Endodermal cell (in vitro differentiated cells): ENCODE measurements at regions not wholly inside any gene's neighbourhood (a gene's known extent, or its start where the extent isn't known, plus 50 kb on each side); places are given as distances from the start of the nearest gene placed in this dataset.

Experiments used
- DNase-seq: peaks from one replicate; pipeline ENCODE4 v3.0.0-alpha.2; 2017
- H3K27ac ChIP-seq: 2 replicates; pipeline ENCODE4 v1.5.1; 2013; ENCODE audit warnings: mild to moderate bottlenecking, low read depth, low read length, moderate library complexity
- H3K27me3 ChIP-seq: 2 replicates; pipeline ENCODE4 v1.6.1; 2013; ENCODE audit warnings: mild to moderate bottlenecking, low read length, moderate library complexity; ENCODE audit not compliant: insufficient read depth, control insufficient read depth, poor library complexity, severe bottlenecking
- H3K36me3 ChIP-seq: 2 replicates; pipeline ENCODE4 v1.7.0; 2013; ENCODE audit warnings: mild to moderate bottlenecking, low read length, moderate library complexity; ENCODE audit not compliant: control insufficient read depth, insufficient read depth
- H3K4me1 ChIP-seq: one replicate; pipeline ENCODE4 v1.7.0; 2013; ENCODE audit warnings: low read length; ENCODE audit not compliant: control insufficient read depth, insufficient read depth
- H3K4me3 ChIP-seq: 2 replicates; pipeline ENCODE4 v1.5.1; 2013; ENCODE audit warnings: mild to moderate bottlenecking, low read length, moderate library complexity
- H3K9ac ChIP-seq: 2 replicates; pipeline ENCODE4 v1.6.1; 2013; ENCODE audit warnings: mild to moderate bottlenecking, low read length, moderate library complexity; ENCODE audit not compliant: poor library complexity, severe bottlenecking; ENCODE audit errors: extremely low read depth
- H3K9me3 ChIP-seq: 2 replicates; pipeline ENCODE4 v1.6.1; 2013; ENCODE audit warnings: mild to moderate bottlenecking, low read length, moderate library complexity; ENCODE audit not compliant: control insufficient read depth
- H3K27ac Mint-ChIP-seq: 2 replicates; pipeline ENCODE4 v1.8.0; 2020; ENCODE audit warnings: mixed read lengths
- H3K27me3 Mint-ChIP-seq: 2 replicates; pipeline ENCODE4 v1.8.0; 2021; ENCODE audit warnings: mild to moderate bottlenecking, mixed read lengths; ENCODE audit not compliant: insufficient read depth
- H3K36me3 Mint-ChIP-seq: 2 replicates; pipeline ENCODE4 v1.8.0; 2020; ENCODE audit warnings: low read depth, mixed read lengths
- H3K4me1 Mint-ChIP-seq: 2 replicates; pipeline ENCODE4 v1.8.0; 2020; ENCODE audit warnings: mixed read lengths
- H3K4me3 Mint-ChIP-seq: 2 replicates; pipeline ENCODE4 v1.8.0; 2020; ENCODE audit warnings: mild to moderate bottlenecking, moderate library complexity, mixed read lengths
- H3K9me3 Mint-ChIP-seq: 2 replicates; pipeline ENCODE4 v1.8.0; 2020; ENCODE audit warnings: mild to moderate bottlenecking, mixed read lengths
- CTCF ChIP-seq: fragments of 200-600 bp; sonication (generic); conservative IDR thresholded peaks from 2 replicates; pipeline ENCODE4 v1.5.0; 2021; ENCODE audit warnings: antibody characterized with exemption, mild to moderate bottlenecking
- WGBS, 2 experiments: methylation state at CpG; one replicate each; pipeline versions ENCODE4 v1.1.5 to v1.1.7; 2013; ENCODE audit warnings: missing lambda C conversion rate in 2 of 2, mixed read lengths in 1 of 2; ENCODE audit not compliant: insufficient coverage in 1 of 2, insufficient read length in 1 of 2; 5-methylcytosine and 5-hydroxymethylcytosine counted together

- no peak overlapping the region for H3K4me3 ChIP-seq
- peaks cover 32% of the 10 kb centered on the region for H3K36me3 Mint-ChIP-seq
- no peaks in the 10 kb centered on the region for H3K27me3 ChIP-seq
- no peak for DNase-seq
- peaks cover 21% of the 10 kb centered on the region for H3K9me3 Mint-ChIP-seq
- H3K27ac ChIP-seq, result no peak overlapping the region
- H3K36me3 ChIP-seq, result peaks cover 35% of the 10 kb centered on the region
- no peak for TF ChIP-seq CTCF
- H3K9me3 ChIP-seq, result peaks cover 21% of the 10 kb centered on the region
- peaks cover 8% of the 10 kb centered on the region for H3K4me1 ChIP-seq
- no peak overlapping the region for H3K9ac ChIP-seq
- H3K27ac Mint-ChIP-seq, result no peak overlapping the region
- peaks cover 21% of the 10 kb centered on the region for H3K4me1 Mint-ChIP-seq
- no peaks in the 10 kb centered on the region for H3K27me3 Mint-ChIP-seq
- H3K4me3 Mint-ChIP-seq, result no peak overlapping the region
Measured at GRCh38 chr11:88036701-88037100, 138.5 kb downstream of the RAB38 start.

- no peak for TF ChIP-seq CTCF
- H3K36me3 Mint-ChIP-seq, result peaks cover 29% of the 10 kb centered on the region
- H3K36me3 ChIP-seq, result peaks cover 23% of the 10 kb centered on the region
- H3K27ac ChIP-seq, result no peak overlapping the region
- H3K4me1 ChIP-seq, result peaks cover 4% of the 10 kb centered on the region
- peaks cover 24% of the 10 kb centered on the region for H3K9me3 Mint-ChIP-seq
- DNase-seq, result no peak
- H3K27me3 Mint-ChIP-seq, result no peaks in the 10 kb centered on the region
- no peak overlapping the region for H3K27ac Mint-ChIP-seq
- peaks cover 21% of the 10 kb centered on the region for H3K9me3 ChIP-seq
- H3K4me1 Mint-ChIP-seq, result peaks cover 9% of the 10 kb centered on the region
- no peaks in the 10 kb centered on the region for H3K27me3 ChIP-seq
- no peak overlapping the region for H3K9ac ChIP-seq
- no peak overlapping the region for H3K4me3 ChIP-seq
- no peak overlapping the region for H3K4me3 Mint-ChIP-seq
- WGBS, 2 experiments, result 87 to 97% methylated on average over 2 of the region's 2 CpGs
Measured at GRCh38 chr11:88035271-88035670, 140.0 kb downstream of the RAB38 start.

GRCh38 chr11:88017666-88018065 is 157.6 kb downstream of the RAB38 start:
- Mint-ChIP-seq H3K9me3 (no peaks in the 10 kb centered on the region), H3K4me1 (peaks cover 13% of the 10 kb centered on the region), H3K27me3 (no peaks in the 10 kb centered on the region), H3K4me3 (no peak overlapping the region), H3K27ac (no peak overlapping the region), H3K36me3 (peaks cover 3% of the 10 kb centered on the region)
- no peak overlapping the region for H3K4me3 ChIP-seq
- no peaks in the 10 kb centered on the region for H3K9me3 ChIP-seq
- no peak overlapping the region for H3K27ac ChIP-seq
- H3K36me3 ChIP-seq, result no peaks in the 10 kb centered on the region
- no peaks in the 10 kb centered on the region for H3K27me3 ChIP-seq
- DNase-seq, result no peak
- 59 to 67% methylated on average over 3 of the region's 4 CpGs for WGBS, 2 experiments
- TF ChIP-seq CTCF, result no peak
- H3K4me1 ChIP-seq, result peaks cover 8% of the 10 kb centered on the region
- H3K9ac ChIP-seq, result no peak overlapping the region
